HCT116 (cell line): ENCODE measurements at regions not wholly inside any gene's neighbourhood (a gene's known extent, or its start where the extent isn't known, plus 50 kb on each side); places are given as distances from the start of the nearest gene placed in this dataset.

ENCODE experiments used
- CBX3 ChIP-seq: IDR thresholded peaks from 2 replicates; pipeline ENCODE4 v1.6.1; 2012; ENCODE audit warnings: low read depth
- ELF1 ChIP-seq: IDR thresholded peaks from 2 replicates; pipeline ENCODE4 v1.6.1; 2012; ENCODE audit warnings: low read depth, borderline replicate concordance
- POLR2A ChIP-seq: IDR thresholded peaks from 2 replicates; pipeline ENCODE4 v1.7.0; 2011; ENCODE audit warnings: borderline replicate concordance; ENCODE audit not compliant: insufficient read depth, insufficient read length; ENCODE audit errors: extremely low read depth
- POLR2AphosphoS5 ChIP-seq: IDR thresholded peaks from 2 replicates; pipeline ENCODE4 v1.6.1; 2011; ENCODE audit warnings: mild to moderate bottlenecking, low read depth, low read length, moderate library complexity
- TF ChIP-seq, protein P1 (sequence below), 3 experiments: fragments of 200-600 bp in 1 of 3; sonication (generic) in 1 of 3; IDR thresholded peaks in 2 of 3; conservative IDR thresholded peaks in 1 of 3; 2 replicates each; pipeline ENCODE4 v1.5.1; 2012 to 2017; ENCODE audit warnings: low read depth in 2 of 3, low read length in 2 of 3, antibody characterized with exemption in 1 of 3, borderline replicate concordance in 1 of 3, control low read depth in 1 of 3, mild to moderate bottlenecking in 1 of 3, mixed read lengths in 1 of 3, mixed run types in 1 of 3, moderate library complexity in 1 of 3; ENCODE audit not compliant: insufficient read depth in 1 of 3

DNA sequence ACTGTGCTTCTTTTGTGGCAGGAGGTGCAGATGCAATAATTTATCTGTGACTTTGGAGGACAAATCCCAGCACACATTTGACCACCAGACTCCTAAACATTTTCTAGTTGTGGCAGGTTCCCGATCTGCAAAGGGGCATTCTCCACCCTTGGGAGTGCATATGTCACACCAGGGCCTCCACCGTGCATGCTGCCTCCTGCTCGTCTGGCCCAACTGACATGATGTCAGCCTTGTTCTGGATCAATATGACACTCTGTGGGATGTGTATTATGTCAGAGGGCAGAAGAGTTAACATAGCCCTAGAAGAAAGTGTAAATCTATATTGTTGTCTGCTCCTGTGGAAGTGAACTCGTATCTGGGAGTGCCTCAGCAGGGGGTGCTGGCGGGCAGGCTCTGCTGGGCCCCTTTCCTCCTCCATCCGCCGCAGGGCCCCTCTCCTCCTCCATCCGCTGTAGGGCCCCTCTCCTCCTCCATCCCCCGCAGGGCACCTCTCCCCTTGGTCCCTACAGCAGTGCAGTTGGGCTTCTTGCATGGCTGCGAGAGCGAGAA, 97.7 kb upstream of the PPP1R26 start:
- TF ChIP-seq, protein P1, sequence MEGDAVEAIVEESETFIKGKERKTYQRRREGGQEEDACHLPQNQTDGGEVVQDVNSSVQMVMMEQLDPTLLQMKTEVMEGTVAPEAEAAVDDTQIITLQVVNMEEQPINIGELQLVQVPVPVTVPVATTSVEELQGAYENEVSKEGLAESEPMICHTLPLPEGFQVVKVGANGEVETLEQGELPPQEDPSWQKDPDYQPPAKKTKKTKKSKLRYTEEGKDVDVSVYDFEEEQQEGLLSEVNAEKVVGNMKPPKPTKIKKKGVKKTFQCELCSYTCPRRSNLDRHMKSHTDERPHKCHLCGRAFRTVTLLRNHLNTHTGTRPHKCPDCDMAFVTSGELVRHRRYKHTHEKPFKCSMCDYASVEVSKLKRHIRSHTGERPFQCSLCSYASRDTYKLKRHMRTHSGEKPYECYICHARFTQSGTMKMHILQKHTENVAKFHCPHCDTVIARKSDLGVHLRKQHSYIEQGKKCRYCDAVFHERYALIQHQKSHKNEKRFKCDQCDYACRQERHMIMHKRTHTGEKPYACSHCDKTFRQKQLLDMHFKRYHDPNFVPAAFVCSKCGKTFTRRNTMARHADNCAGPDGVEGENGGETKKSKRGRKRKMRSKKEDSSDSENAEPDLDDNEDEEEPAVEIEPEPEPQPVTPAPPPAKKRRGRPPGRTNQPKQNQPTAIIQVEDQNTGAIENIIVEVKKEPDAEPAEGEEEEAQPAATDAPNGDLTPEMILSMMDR (IDR thresholded peaks at IDR 0.05 in 2 of 3, conservative IDR thresholded peaks at IDR 0.05 in 1 of 3; ENCODE audit: borderline replicate concordance in 1 of 3, insufficient read depth in 1 of 3, low read depth in 2 of 3, low read length in 2 of 3): no peak
- TF ChIP-seq ELF1: no peak
- TF ChIP-seq POLR2A: no peak
- TF ChIP-seq POLR2AphosphoS5: no peak
- TF ChIP-seq CBX3: no peak
